Hematopoietic multipotent progenitor cell (in vitro differentiated cells): ENCODE measurements at regions not wholly inside any gene's neighbourhood (a gene's known extent, or its start where the extent isn't known, plus 50 kb on each side); places are given as distances from the start of the nearest gene placed in this dataset.

Experiments used
- DNase-seq, 3 donors: peaks; one replicate each; pipeline ENCODE4 v3.0.0-alpha.2; 2011 to 2015; ENCODE audit warnings: low read depth in 2 of 3, low spot score in 2 of 3

DNA sequence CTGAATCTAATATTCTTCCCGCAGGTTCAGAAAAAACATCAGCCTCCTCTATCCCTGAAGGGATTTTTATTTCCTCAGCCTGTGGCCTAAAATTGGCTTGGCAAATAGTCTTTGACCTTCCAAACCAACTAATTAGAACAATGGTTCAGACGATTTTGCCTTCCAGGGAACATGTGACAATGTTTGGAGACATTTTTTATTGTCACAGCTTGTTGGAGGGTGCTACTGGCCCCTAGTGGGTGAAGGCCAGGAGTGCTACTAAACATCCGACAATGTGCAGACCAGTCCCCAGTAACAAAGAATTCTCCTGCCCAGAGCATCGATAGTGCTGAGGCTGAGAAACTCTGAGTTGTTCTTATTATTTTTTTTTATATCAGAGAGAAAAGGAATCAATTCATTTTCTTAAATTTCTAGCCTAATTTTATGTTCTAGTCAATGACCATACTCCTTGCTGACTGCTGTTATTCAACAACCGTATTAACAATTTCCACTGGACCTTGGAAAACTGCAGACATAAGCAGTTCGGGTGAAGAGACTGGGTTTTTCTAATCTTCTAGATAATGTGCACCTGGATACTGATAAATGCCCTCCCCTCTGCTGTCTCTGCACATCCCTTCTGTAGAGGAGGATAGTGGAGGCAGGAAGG is 280.7 kb downstream of the LMX1A start:
- peak in 2 of 3 donors; percentile 32 to 76 for DNase-seq

DNA sequence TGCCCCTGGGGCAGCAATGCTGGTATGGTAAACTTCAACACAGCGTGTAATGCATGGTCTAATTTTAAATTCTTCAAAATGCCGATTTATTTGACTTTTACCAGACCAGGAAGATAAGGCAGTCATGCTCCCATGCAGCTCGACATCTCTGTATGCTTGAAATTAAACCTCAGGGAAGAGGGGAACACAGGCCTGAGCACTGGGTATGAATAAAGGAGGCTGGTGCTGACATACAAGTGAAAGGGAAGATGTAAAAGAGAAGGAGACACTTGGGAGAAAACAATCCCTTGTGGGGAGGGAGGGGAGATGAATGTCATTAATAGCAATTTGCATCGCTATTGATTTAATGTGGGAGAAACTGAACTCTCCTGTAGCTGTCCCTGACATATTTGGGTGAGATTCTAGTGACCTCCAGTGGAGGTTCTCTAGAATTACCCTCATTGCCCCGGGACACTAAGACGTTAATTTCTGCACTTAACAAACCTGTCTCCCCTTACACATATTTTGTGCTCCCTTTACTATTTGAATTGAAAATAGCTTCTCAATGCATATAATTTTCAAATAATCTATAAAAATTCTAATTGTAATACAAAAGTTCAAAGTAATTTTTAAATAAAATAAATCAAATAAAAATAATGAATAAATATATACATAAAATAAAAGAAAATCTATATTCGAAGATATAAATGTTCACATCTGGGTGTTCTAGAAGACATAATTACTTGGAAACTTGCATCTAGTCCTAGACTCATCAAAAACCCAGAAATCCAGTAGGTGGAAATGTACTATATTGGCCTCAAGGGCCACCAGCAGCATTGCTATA is 283.1 kb downstream of the LMX1A start:
- peak in 2 of 3 donors; percentile 40 to 75 for DNase-seq

DNA sequence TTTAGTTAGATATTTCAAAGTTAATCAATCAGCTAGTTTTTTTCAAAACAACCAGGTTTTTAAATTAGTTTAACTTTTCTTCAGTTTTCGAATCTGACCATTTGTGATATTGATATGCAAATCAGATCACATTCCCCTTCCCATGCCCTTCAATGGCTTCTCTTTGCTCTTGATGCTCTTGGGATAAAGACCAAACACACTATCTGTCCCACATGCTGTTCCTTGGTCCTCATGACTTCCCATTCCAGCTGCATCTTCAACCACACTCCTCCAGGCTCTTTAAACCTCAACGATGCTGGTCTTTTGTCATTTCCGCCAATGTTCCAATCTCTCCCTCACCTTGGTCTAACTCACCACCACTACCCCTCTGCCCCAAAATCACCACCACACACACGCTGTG is 285.8 kb downstream of the LMX1A start:
- DNase-seq = no peak

DNA sequence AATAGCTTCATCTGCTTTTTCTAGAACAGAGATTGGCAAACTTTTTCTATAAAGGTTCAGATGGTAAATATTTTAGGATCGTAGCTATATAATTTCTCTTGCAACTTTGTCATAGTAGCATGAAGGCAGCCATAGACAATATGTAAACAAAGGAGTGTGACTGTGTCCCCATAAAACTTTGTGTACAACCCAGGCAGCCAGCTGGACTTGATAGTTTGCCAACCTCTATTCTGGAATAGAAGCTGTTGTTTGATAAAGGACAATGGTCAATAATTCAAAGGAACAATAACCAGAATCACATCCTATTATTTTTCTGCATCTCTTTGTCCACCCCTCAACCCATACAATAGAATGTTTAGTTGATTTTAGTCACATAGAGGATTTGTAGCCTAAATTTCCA is 286.7 kb downstream of the LMX1A start:
- no peak for DNase-seq

DNA sequence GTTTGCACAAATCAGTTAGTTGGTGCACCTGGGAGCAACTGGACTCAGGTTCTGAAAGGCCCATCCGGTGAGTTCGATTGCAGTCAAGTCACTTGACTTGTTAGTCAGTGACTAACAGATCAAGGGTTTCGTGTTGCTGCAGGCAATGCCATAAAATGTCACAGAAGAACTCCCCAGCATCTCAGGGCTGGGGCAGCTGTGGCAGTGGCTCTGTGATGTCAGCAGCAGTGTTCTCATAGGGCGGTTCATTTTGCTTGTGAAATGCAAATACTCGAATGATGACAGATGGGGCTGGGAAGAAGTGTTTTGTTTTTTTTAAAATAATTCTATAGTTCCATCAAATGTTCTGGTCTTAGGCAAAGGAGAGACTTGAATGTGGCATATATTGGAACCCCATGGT is 287.8 kb downstream of the LMX1A start:
- no peak for DNase-seq

DNA sequence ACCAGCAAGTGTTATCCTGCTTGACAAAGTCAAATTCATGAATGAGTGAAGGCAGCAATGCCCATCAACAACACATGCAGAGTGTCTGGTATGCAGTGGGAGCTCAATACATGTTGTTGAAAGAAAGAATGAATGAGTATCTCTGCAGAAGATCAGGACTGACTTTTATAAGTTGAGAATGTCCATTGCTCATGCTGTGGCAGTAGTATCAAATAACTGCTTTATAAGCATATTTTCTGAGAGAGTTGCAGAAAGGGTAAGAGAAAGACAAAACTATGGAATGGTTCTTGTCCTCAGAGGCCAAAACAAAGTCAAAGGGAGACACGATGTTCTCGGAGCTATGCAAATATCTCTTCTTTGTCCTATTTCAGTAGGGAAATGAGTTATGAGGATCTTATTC is 288.7 kb downstream of the LMX1A start:
- no peak for DNase-seq

DNA sequence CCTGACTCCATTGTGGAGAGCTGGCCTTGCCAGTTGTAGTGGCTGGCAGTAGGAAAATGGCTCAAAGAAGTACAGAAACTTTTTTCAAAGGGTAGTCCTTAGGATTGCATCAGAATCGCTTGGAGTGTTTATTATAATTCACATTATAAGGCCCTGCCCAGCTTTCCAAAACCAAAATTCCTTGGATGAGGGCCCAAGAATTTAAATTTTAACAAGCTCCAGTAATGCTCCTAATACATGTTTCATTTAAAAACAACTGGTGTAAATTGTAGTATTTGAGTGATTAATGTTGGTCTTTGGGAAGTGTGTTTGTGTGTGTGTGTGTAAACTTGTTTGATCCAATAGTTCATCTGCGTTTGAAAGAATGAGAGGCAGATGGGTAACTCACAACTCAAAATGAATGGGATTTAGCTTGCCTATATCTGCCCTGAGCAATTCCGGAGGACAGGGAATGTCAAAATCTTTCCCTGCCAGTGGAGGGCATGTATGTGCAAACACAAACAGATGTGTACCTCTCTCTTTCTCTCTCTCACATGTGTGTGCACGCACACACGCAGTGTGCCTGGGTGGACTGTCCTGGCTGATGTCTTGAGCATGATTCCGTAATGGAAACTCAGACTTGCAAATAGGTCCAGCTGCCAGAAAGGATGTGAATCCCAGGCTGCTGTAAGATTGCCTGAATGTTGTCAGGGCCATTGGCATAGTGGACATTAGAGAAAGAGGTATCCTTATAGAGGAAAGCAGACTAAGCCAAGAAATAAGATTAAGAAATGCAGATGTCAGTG is 293.1 kb downstream of the LMX1A start:
- DNase-seq = no peak

DNA sequence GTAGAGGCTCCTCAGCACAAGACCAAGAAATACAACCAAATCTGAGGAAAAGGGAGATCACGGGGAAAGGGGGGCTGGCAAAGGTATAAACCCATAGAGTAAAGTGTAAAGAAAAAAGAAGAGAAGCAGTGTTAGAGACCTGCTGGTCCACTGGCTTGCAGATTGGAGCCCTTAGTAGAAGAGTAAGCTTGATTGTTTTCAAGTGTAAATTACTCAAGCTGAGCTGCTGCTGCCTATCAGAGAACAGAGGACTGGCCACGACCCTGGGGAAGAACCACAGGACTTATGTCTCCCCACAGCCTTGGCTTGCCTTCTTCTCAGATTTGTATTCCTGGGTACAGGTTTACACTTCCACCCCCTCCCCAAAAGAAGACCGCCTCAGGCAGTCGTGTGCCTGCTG is 294.2 kb downstream of the LMX1A start:
- DNase-seq = no peak

DNA sequence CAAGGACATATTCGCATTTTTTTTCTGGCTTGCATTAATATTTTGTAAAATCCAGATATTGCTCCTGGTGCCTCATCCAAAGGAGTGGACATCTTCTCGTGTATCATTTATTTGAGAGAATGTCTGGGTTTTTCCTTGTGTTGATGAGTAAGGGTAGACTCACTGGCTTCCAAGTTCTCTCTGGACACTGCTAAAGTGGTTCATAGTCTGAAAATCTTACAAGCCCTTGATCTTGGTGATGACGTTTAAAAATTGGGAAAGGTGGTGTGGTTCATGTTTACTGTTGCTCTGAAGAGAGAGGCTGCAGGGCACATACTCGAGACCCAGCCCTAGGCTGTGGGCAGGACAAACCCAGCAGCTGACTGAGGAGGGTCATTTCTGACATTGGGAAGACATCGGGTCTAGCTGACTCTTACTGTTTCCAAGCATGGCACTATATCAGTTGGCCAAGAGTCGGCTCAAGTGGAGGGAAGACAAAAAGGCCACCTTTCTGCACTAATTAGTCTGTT is 296.2 kb downstream of the LMX1A start:
- DNase-seq = no peak

DNA sequence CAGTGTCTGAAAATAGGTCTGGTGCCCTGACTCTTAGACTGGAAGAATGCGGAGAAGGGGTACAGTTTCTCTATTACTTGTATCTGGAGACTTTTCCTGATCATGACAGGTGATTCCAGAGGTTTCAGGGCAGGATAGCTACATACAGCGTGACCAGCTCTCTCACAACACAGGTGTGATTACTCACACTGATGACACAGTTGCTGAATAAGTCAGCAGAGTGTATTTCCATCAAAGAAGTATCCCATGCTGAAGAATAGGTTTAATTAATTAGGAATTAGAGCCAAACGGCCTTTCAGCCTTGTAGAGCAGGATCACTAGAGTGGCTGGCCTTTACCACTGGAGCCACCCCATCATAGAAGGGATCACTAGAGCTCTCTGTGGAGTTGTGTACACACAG is 298.6 kb downstream of the LMX1A start:
- DNase-seq = no peak

DNA sequence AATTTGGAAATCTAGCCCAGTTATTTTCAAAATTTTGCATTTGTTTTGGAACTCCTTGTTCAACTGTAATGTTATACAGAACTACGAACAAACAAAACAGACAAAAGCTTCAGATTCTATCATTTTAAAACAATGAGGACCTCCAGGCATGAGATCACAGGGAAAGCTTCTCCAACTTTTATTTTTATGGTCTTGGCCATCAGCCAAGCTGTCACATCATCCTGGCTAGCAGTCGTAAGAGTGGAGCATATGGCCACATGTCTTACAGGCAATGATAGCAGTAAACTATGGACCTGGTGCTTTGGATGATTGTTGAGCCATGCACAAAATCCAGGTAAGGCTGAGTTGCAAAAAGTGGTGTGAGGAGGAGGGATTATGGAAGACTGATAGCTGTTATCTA is 299.6 kb downstream of the LMX1A start:
- no peak for DNase-seq

DNA sequence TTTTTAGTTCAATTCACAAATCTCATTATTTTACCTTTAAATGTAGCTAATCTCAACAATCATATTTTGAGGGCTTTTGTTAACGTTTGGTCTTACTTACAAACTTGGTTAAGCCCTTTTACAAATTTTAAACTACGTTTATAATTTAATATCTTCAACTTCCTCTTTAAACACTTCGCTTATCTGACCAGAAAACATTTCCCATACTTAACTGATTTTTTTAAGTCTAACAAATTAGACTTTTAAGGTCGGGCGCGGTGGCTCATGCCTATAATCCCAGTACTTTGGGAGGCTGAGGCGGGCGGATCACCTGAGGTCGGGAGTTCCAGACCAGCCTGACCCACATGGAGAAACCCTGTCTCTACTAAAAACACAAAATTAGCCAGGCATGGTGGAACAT is 300.9 kb downstream of the LMX1A start:
- DNase-seq = peak in 2 of 3 donors; percentile 58 to 86

DNA sequence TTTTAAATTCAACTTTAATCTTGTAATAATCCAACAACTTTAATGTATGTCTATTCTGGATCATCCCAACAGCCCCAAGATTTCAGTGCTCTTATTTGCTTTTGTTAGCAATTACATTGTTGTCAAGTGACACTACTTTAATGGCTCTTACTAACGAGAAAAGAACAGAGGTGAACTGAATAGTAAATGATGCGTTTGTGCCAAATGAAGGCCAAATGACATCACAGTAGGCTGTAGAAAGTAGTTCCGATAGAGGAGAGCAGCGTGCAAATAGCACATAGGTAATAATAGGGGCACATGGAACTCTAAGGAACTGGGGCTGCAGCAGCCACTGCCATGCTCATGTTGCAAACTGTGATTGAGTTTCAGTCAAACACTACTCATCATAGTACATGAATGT is 301.9 kb downstream of the LMX1A start:
- DNase-seq = no peak

DNA sequence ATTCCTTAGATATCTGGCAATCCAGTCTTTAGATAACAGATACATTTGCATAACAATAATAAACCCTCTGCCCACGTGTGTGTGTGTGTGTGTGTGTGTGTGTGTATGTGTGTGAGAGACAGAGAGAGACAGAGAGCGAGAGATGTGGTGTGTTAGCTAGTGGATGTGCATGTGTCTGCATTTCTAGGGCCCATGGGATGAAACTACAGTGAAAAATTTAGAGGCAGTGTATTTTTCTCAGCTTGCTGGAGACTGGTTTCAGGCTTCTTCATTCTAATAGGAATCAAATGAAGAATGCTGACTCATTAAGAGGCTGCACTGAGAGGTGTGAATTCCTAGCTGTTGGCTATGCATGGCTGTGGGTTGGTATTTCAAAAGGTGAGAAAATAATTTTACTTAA is 303.2 kb downstream of the LMX1A start:
- peak in 1 of 3 donors; percentile 43 for DNase-seq

DNA sequence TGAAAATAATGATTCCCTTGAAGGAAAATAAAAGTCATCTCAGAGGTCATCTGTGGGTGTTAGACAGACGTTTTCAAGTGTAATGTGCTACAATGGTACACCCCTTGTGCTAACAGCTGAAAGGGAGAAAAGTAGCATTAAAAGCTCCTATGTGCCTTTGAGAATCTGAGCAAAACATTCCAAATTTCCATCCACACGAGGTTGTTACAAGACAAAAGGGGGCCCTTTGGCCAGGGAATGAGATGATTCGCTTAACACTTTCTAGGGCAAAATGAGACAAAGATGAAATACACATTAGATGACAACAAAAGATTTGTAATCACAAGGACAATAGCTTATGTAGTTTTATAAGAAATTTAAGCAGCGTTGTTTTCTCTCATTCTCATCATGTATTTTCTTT is 303.6 kb downstream of the LMX1A start:
- DNase-seq = no peak

DNA sequence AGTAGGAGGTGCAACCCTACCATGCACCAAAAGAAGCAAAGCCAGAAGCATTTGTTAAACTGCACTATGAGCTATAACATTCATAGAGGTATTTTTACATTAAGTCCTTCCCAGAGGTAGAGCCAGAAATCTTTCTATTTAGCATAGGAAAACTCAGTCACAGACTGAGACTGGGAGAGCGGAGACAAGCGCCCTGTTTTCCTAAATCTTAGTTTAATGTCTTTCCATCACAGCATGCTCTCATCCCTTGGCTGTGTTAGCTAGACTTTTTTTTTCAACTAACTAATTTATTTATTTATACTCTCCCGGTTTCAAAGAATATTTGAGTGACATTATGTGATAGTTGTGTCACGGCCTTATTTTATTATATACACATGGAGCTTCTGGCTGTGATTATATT is 304.1 kb downstream of the LMX1A start:
- DNase-seq = no peak

DNA sequence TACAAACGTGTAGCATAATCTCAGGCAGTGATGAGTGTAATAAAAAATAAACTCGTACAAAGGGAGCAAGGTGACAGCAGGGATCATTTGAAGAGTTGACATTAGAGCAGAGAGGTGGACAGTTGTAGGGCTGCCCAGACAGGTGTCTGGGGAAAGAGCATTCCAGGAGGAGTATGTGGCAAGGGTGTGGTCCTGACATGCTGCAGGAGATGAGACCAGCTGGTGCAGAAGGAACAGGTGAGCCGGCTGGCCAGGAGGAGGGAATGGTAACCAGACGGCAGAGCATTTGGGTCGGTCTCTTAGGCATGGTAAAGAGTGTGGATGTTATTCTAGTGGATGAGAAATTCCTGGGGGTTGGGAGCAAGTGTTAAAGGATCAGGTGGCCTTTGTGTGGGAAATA is 306.3 kb downstream of the LMX1A start:
- no peak for DNase-seq

DNA sequence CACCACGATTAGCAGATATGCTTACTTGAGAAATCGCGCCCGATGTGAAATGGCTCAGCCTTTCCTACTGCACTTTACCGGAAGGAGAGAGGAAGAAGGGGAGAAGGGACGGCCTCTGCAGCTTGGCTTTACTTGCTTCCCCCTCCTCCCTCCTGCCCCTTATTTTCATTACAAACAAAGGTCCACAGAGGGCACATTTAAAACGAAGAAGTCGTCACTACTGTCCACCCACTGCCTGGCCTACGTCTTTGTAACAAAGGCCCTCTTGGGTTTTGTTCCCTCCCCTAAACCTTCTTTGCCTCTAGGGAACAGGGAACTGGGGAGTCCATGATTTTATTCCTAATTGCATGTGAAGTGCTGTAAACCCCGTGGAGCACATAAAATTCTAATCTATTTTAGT is 308.5 kb downstream of the LMX1A start:
- DNase-seq = peak in 1 of 3 donors; percentile 13

DNA sequence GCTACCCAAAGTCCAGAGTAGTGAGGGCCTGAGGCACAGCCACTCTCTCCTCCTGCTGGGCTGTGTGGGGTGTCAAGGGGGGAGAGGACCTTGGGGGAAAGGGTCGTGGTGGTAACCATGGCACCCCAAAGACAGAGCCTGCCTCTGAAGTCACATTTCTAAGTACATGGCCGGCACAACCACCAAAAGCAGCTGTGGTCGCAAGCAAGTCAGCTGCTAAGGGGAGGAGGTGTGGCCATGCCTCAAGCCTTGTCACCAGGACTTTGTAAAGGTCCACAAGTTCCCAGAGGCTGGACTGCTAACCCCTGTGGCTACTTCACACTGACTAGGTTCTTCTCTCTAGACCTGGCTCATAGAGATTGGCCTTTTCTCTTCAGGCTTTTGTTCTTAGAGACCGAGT is 310.6 kb downstream of the LMX1A start:
- peak in 1 of 3 donors; percentile 33 for DNase-seq

DNA sequence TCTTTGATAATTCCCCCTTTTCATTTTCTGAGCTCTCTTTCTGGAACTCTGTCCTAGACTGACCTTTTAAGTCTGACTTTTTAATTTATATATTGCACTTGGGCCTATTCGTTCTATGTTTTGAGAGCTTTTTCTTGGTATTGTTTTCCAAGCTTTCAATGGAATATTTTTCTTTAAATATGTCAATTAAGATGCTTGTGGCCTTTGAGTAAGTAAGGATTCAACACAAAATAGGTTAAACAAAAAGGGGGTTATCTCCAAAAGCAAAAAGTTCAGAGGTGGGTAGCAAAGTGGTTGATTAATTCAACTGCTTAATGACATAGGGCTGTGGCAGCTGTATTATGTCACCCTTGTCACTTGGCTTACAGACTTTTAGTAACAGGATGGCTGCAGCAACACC is 315.9 kb downstream of the LMX1A start:
- no peak for DNase-seq

DNA sequence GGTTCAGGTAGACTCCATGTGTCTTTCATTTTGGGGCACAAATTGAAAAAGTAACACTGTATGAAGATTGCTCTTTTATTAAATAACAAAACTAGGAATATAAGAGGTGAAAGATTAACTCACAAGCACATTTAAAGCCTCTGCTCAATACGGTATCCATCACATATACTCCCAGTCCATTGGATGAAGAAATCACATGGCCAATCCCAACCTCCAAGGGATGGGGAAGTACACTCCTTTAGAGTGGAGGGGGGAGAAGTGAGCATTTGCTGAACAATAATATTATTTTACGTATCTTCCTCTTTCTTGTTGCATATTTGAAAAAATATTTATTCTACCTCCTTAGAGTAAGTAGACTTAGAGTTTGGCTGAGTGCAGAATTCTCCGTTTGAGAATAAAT is 316.5 kb downstream of the LMX1A start:
- no peak for DNase-seq
